ENCODE measurements at regions not wholly inside any gene's neighbourhood (a gene's known extent, or its start where the extent isn't known, plus 50 kb on each side); places are given as distances from the start of the nearest gene placed in this dataset.

- Histone ChIP-seq H3K36me3 (replicated peaks in 1 of 2; ENCODE audit: control extremely low read depth in 1 of 2, control insufficient read depth in 1 of 2, extremely low read depth in 1 of 2, insufficient read depth in 2 of 2, low read length in 1 of 2) (no peaks in the 10 kb centered on the region), H4K20me1 (ENCODE audit: control insufficient read depth, insufficient read depth, low read length, poor library complexity, severe bottlenecking) (no peaks in the 10 kb centered on the region), H3K4me1 (ENCODE audit: control insufficient read depth in 2 of 2, insufficient read depth in 2 of 2, low read length in 2 of 2) (no peaks in the 10 kb centered on the region), H3K27ac (ENCODE audit: low read length in 2 of 2) (no peak overlapping the region), H3K4me3 (ENCODE audit: control extremely low read depth in 1 of 5, extremely low read depth in 1 of 5, insufficient read depth in 1 of 5, low read depth in 2 of 5, low read length in 4 of 5) (no peak overlapping the region), H3K9me3 (ENCODE audit: control extremely low read depth in 1 of 3, control insufficient read depth in 2 of 3, insufficient read depth in 1 of 3, low read length in 2 of 3) (no peaks in the 10 kb centered on the region), H2AFZ (ENCODE audit: insufficient read depth, low read depth, low read length, poor library complexity, severe bottlenecking) (no peak overlapping the region), H3K27me3 (replicated peaks in 1 of 4; ENCODE audit: control extremely low read depth in 1 of 4, control insufficient read depth in 3 of 4, insufficient read depth in 4 of 4, low read length in 3 of 4) (no peaks in the 10 kb centered on the region), H3K79me2 (ENCODE audit: control insufficient read depth, insufficient read depth, low read length) (no peaks in the 10 kb centered on the region), H3K9ac (ENCODE audit: low read length) (no peak overlapping the region), H3K4me2 (replicated peaks; ENCODE audit: low read depth, low read length, poor library complexity, severe bottlenecking) (no peak overlapping the region)
- ATAC-seq (ENCODE audit: low read depth) (no peak), DNase-seq (no peak)
- Mint-ChIP-seq H3K4me1 (no peaks in the 10 kb centered on the region), H3K4me3 (no peak overlapping the region), H3K27me3 (no peaks in the 10 kb centered on the region), H3K9me3 (ENCODE audit: insufficient read depth) (no peaks in the 10 kb centered on the region), H3K27ac (no peak overlapping the region)
- intact Hi-C loops (cut with micrococcal nuclease), result no loop called here
- TF ChIP-seq, protein P1, sequence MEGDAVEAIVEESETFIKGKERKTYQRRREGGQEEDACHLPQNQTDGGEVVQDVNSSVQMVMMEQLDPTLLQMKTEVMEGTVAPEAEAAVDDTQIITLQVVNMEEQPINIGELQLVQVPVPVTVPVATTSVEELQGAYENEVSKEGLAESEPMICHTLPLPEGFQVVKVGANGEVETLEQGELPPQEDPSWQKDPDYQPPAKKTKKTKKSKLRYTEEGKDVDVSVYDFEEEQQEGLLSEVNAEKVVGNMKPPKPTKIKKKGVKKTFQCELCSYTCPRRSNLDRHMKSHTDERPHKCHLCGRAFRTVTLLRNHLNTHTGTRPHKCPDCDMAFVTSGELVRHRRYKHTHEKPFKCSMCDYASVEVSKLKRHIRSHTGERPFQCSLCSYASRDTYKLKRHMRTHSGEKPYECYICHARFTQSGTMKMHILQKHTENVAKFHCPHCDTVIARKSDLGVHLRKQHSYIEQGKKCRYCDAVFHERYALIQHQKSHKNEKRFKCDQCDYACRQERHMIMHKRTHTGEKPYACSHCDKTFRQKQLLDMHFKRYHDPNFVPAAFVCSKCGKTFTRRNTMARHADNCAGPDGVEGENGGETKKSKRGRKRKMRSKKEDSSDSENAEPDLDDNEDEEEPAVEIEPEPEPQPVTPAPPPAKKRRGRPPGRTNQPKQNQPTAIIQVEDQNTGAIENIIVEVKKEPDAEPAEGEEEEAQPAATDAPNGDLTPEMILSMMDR (IDR thresholded peaks at IDR 0.05), result no peak
- TF ChIP-seq EZH2 (IDR thresholded peaks at IDR 0.05; ENCODE audit: borderline replicate concordance, insufficient read depth, low read depth, low read length, poor library complexity, severe bottlenecking), result no peak
- ChIA-PET POLR2A (no interaction called here), CTCF (no interaction called here)
- 75% methylated on average over 3 of the region's 4 CpGs for WGBS (ENCODE audit: insufficient coverage)
Measured at GRCh38 chr10:90561666-90562065, 296.2 kb downstream of the HTR7 start.

- H3K4me1 ChIP-seq (ENCODE audit: control insufficient read depth in 2 of 2, insufficient read depth in 2 of 2, low read length in 2 of 2), result no peaks in the 10 kb centered on the region
- no peak overlapping the region for H2AFZ ChIP-seq (ENCODE audit: insufficient read depth, low read depth, low read length, poor library complexity, severe bottlenecking)
- H3K79me2 ChIP-seq (ENCODE audit: control insufficient read depth, insufficient read depth, low read length), result no peaks in the 10 kb centered on the region
- no peak overlapping the region for H3K4me3 ChIP-seq (ENCODE audit: control extremely low read depth in 1 of 5, extremely low read depth in 1 of 5, insufficient read depth in 1 of 5, low read depth in 2 of 5, low read length in 4 of 5)
- H4K20me1 ChIP-seq (ENCODE audit: control insufficient read depth, insufficient read depth, low read length, poor library complexity, severe bottlenecking), result no peaks in the 10 kb centered on the region
- H3K36me3 ChIP-seq (replicated peaks in 1 of 2; ENCODE audit: control extremely low read depth in 1 of 2, control insufficient read depth in 1 of 2, extremely low read depth in 1 of 2, insufficient read depth in 2 of 2, low read length in 1 of 2), result no peaks in the 10 kb centered on the region
- DNase-seq (no peak), ATAC-seq (ENCODE audit: low read depth) (no peak)
- CTCF ChIA-PET, result no interaction called here
- no peak overlapping the region for H3K4me2 ChIP-seq (replicated peaks; ENCODE audit: low read depth, low read length, poor library complexity, severe bottlenecking)
- Mint-ChIP-seq H3K9me3 (ENCODE audit: insufficient read depth) (no peaks in the 10 kb centered on the region), H3K4me3 (no peak overlapping the region), H3K27ac (no peak overlapping the region), H3K4me1 (no peaks in the 10 kb centered on the region), H3K27me3 (peaks cover 11% of the 10 kb centered on the region)
- H3K9ac ChIP-seq (ENCODE audit: low read length), result no peak overlapping the region
- 81% methylated on average over 3 of the region's 8 CpGs for WGBS (ENCODE audit: insufficient coverage)
- peaks cover 0 to 5% (median 0%) of the 10 kb centered on the region in 4 experiments for H3K27me3 ChIP-seq (replicated peaks in 1 of 4; ENCODE audit: control extremely low read depth in 1 of 4, control insufficient read depth in 3 of 4, insufficient read depth in 4 of 4, low read length in 3 of 4)
- no peak overlapping the region for H3K27ac ChIP-seq (ENCODE audit: low read length in 2 of 2)
- intact Hi-C loops (cut with micrococcal nuclease), result no loop called here
- POLR2A ChIA-PET, result no interaction called here
- TF ChIP-seq EZH2 (IDR thresholded peaks at IDR 0.05; ENCODE audit: borderline replicate concordance, insufficient read depth, low read depth, low read length, poor library complexity, severe bottlenecking), result no peak
- TF ChIP-seq, protein P1 (IDR thresholded peaks at IDR 0.05), result no peak
- no peaks in the 10 kb centered on the region for H3K9me3 ChIP-seq (ENCODE audit: control extremely low read depth in 1 of 3, control insufficient read depth in 2 of 3, insufficient read depth in 1 of 3, low read length in 2 of 3)
Measured at GRCh38 chr10:90571481-90572258, 286.2 kb downstream of the HTR7 start.

Measured in B cell (primary cell).